T-helper 2 cell treated with Interferon-gamma antibody and Interleukin-4, amounts not matched to agents 5 μg/mL and 100 μg/mL, for 36 hours (primary cell): ENCODE measurements at regions not wholly inside any gene's neighbourhood (a gene's known extent, or its start where the extent isn't known, plus 50 kb on each side); places are given as distances from the start of the nearest gene placed in this dataset.

Experiments used
- DNase-seq: peaks from one replicate; pipeline ENCODE4 v3.0.0; 2021; ENCODE audit warnings: low spot score
- H3K27ac Mint-ChIP-seq: one replicate; pipeline ENCODE4 v1.8.0; 2021; ENCODE audit warnings: mild to moderate bottlenecking, mixed read lengths
- H3K27me3 Mint-ChIP-seq: one replicate; pipeline ENCODE4 v1.8.0; 2021; ENCODE audit warnings: low read depth, mixed read lengths
- H3K36me3 Mint-ChIP-seq: one replicate; pipeline ENCODE4 v1.8.0; 2021; ENCODE audit warnings: low read depth, mixed read lengths
- H3K4me1 Mint-ChIP-seq: one replicate; pipeline ENCODE4 v1.8.0; 2021; ENCODE audit warnings: low read depth, mixed read lengths
- H3K4me3 Mint-ChIP-seq: one replicate; pipeline ENCODE4 v1.8.0; 2022; ENCODE audit warnings: mild to moderate bottlenecking, moderate library complexity, mixed read lengths
- H3K9me3 Mint-ChIP-seq: one replicate; pipeline ENCODE4 v1.8.0; 2021; ENCODE audit warnings: mixed read lengths

DNA sequence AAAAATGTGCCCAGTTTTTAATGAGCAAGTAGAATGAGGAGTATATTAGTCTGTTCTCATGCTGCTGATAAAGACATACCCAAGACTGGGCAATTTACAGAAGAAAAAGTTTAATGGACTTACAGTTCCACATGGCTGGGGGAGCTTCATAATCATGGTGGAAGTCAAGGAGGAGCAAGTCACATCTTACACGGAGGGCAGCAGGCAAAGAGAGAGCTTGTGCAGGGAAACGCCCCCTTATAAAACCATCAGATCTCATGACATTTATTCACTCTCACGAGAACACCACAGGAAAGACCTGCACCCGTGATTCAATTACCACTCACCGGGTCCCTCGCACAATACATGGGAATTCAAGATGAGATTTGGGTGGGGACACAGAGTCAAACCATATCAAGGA lies 111.7 kb upstream of the CNTN6 start:
- H3K4me1 Mint-ChIP-seq, result no peaks in the 10 kb centered on the region
- H3K27ac Mint-ChIP-seq, result no peak overlapping the region
- peaks cover 31% of the 10 kb centered on the region for H3K9me3 Mint-ChIP-seq
- H3K36me3 Mint-ChIP-seq, result no peaks in the 10 kb centered on the region
- no peaks in the 10 kb centered on the region for H3K27me3 Mint-ChIP-seq
- H3K4me3 Mint-ChIP-seq, result no peak overlapping the region
- no peak for DNase-seq

DNA sequence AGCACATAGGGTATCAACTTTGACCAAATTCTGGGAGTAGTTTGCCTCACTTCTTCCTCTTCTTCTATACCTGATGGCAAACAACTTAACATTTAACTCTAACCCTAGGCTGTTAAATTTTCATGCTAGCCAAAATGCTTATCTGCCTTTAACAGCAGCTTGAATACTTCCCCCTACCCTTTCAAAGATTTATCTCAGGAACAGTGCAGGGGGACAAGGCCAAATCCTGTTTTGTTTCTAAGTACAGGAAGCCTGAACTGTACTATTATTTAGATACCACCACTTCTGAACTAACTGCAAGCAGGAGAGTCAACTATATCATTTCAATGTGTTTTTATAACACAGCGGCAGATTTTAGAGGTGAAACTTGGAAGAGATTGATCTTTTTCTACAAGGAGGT lies 104.0 kb upstream of the CNTN6 start:
- Mint-ChIP-seq H3K9me3 (peaks cover 25% of the 10 kb centered on the region), H3K27ac (no peak overlapping the region), H3K27me3 (no peaks in the 10 kb centered on the region), H3K36me3 (no peaks in the 10 kb centered on the region), H3K4me3 (no peak overlapping the region), H3K4me1 (no peaks in the 10 kb centered on the region)
- DNase-seq, result no peak

DNA sequence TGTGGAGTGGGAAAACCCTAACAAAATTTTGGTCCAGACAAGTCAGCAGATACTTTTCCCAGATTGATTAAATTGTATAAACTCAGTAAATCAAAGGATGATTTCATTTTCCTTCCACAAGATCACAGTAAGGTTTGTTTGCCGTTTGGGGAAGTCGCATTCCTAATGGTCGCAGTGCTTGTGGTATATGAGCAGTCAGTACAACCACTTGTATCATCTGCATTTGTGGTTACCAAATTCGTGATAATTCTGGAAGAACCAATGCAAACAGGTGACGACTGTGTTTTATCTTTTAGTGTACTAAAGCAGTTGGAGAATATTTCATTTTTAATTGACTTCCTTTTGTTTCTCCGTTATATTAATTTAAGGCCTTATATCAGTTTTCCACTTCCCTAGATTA lies 100.0 kb upstream of the CNTN6 start:
- peaks cover 17% of the 10 kb centered on the region for H3K9me3 Mint-ChIP-seq
- H3K27ac Mint-ChIP-seq, result no peak overlapping the region
- no peak overlapping the region for H3K4me3 Mint-ChIP-seq
- no peak for DNase-seq
- H3K36me3 Mint-ChIP-seq, result no peaks in the 10 kb centered on the region
- no peaks in the 10 kb centered on the region for H3K4me1 Mint-ChIP-seq
- no peaks in the 10 kb centered on the region for H3K27me3 Mint-ChIP-seq

DNA sequence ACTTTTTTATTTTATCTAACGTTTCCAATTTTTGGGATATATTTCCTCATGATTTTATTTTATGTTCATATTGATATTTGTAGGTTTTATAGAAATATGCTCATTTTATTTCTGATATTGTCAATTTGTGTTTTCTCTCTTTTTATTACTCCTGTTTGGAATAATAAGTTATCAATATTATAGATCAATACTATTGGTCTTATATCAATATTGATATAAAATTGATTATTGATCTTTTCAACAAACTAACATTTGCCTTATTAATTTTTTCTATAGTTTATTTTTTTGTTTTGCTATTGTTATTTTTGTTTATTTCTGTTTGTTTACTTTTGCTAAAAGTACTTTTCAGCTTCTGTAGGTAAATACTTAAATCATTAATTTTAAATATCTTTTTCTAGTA lies 90.8 kb upstream of the CNTN6 start:
- DNase-seq, result no peak
- no peaks in the 10 kb centered on the region for H3K27me3 Mint-ChIP-seq
- H3K9me3 Mint-ChIP-seq, result peaks cover 6% of the 10 kb centered on the region
- no peaks in the 10 kb centered on the region for H3K36me3 Mint-ChIP-seq
- no peak overlapping the region for H3K27ac Mint-ChIP-seq
- H3K4me1 Mint-ChIP-seq, result no peaks in the 10 kb centered on the region
- H3K4me3 Mint-ChIP-seq, result no peak overlapping the region

DNA sequence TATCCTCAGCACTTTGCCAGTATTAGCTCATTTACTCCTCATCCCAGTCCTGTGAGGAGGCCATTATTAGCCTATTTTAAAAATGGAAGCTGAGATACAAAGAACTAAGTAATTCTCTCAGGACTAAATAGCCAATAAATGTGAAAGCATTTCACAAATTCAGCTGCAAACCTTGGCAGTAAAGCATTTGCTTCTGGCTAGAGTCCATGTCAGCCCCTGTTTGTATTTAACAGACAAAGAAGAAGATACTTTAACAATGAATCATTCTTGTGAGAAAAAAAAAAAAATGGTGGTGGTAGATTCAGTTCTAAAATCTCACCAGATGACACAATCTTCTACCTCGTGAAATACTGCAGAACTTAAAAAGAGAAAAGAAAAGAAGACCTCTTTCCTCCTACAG lies 85.0 kb upstream of the CNTN6 start:
- H3K4me1 Mint-ChIP-seq, result no peaks in the 10 kb centered on the region
- no peak overlapping the region for H3K27ac Mint-ChIP-seq
- peaks cover 10% of the 10 kb centered on the region for H3K9me3 Mint-ChIP-seq
- H3K4me3 Mint-ChIP-seq, result no peak overlapping the region
- no peaks in the 10 kb centered on the region for H3K27me3 Mint-ChIP-seq
- no peaks in the 10 kb centered on the region for H3K36me3 Mint-ChIP-seq
- DNase-seq, result no peak

DNA sequence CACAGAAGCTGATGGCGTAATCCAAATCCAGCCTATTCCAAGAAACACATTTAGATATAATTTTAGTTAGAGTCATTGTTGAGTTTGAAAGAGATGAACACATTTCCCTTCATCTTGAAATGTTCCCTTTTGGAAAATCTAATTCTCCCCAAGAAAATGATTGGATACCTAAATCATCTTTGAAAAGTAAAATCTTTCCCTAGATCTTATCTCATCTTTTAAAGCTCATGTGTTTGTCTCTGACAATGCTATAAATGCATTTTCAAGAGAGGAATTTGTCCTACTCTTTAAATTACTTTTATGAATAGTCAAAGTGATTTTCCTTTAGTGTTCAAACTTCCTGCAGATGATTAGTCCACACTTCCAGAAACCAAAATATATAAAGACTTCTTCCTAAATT lies 82.6 kb upstream of the CNTN6 start:
- DNase-seq, result no peak
- H3K9me3 Mint-ChIP-seq, result peaks cover 18% of the 10 kb centered on the region
- H3K4me3 Mint-ChIP-seq, result no peak overlapping the region
- no peaks in the 10 kb centered on the region for H3K36me3 Mint-ChIP-seq
- no peaks in the 10 kb centered on the region for H3K27me3 Mint-ChIP-seq
- H3K27ac Mint-ChIP-seq, result no peak overlapping the region
- H3K4me1 Mint-ChIP-seq, result no peaks in the 10 kb centered on the region

DNA sequence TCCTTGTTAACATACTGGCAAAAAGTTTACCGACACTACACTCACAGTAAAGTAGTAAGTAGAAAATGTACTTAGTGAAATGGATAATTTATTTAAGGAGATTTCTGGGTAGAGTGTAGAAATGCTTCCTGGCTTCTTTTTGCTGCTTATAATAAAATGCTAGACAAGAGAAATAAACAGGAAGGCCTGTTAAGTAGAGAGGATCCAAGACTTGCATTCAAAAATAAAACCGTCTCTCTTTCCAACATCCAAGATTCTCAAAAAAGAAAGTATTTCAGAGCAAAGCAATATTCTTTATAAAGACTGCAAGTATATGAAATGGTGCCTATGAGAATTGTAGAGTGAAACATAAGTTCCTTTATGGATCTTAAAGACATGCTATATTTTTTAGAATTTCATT lies 77.0 kb upstream of the CNTN6 start:
- DNase-seq, result no peak
- H3K4me3 Mint-ChIP-seq, result no peak overlapping the region

DNA sequence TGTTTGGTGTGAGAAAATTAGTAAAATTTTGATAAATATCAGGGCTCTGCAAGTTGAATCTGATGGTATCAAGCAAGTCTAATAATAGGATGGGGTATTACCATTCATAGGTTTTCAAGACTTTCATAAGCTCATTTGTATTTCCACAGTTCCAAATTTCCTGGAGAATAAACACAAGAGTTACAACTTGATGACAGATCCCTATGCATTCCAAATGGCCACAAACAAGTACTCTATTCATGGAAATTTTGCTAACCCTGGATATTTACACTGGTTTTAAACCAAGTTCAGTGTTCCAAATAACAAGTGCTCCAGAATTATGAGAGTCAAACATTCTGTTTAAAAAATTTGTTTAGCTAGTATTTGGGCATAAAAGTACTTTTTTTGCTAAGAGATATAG lies 75.0 kb upstream of the CNTN6 start:
- Mint-ChIP-seq H3K27ac (no peak overlapping the region), H3K4me3 (no peak overlapping the region), H3K4me1 (no peaks in the 10 kb centered on the region), H3K27me3 (no peaks in the 10 kb centered on the region), H3K9me3 (peaks cover 28% of the 10 kb centered on the region), H3K36me3 (no peaks in the 10 kb centered on the region)
- DNase-seq, result no peak

More for the DNA sequence above, 77.0 kb upstream of the CNTN6 start:
- H3K36me3 Mint-ChIP-seq, result no peaks in the 10 kb centered on the region
- H3K27me3 Mint-ChIP-seq, result no peaks in the 10 kb centered on the region
- H3K4me1 Mint-ChIP-seq, result no peaks in the 10 kb centered on the region
- peaks cover 24% of the 10 kb centered on the region for H3K9me3 Mint-ChIP-seq
- H3K27ac Mint-ChIP-seq, result no peak overlapping the region

DNA sequence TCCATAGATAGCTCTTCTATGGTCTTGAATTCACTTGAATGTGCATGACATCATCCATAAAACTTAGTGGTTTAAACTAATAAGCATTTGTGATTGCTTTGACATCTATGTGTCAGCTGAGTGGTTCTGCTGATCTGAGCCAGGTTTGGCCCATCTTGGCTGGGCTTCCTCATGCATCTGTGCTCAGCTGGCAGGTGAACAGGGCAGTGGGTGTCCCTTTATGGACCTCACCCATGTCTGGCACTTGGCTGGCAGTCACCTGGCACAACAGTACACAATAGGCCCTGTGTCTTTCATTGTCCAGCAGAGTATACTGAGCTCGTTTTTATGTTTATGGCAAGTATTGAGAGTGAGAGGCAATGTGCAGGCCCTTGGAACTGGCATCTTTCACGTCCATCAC lies 73.7 kb upstream of the CNTN6 start:
- Mint-ChIP-seq H3K4me3 (no peak overlapping the region), H3K27me3 (no peaks in the 10 kb centered on the region), H3K36me3 (no peaks in the 10 kb centered on the region), H3K4me1 (no peaks in the 10 kb centered on the region), H3K9me3 (peaks cover 23% of the 10 kb centered on the region), H3K27ac (no peak overlapping the region)
- no peak for DNase-seq

DNA sequence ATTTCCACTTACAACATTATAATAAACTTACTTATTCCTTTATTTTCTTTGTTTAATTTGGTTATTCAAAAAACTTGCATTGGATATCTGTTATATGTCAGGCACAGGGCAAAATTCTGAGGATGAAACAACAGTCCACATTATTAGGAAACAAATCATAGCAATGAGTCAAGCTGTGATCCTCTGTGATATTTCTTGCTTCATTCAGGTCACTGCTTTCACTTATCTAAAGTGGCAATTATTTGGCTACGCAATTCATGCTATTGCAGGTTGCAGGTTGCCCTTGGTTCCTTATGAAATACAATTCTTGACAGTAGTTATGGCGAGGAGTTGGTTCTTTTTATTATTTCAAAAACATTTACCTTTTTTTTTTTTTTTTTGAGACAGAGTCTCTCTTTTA lies 66.4 kb upstream of the CNTN6 start:
- H3K4me3 Mint-ChIP-seq, result no peak overlapping the region
- no peaks in the 10 kb centered on the region for H3K27me3 Mint-ChIP-seq
- DNase-seq, result no peak
- no peak overlapping the region for H3K27ac Mint-ChIP-seq
- peaks cover 17% of the 10 kb centered on the region for H3K9me3 Mint-ChIP-seq
- no peaks in the 10 kb centered on the region for H3K36me3 Mint-ChIP-seq
- H3K4me1 Mint-ChIP-seq, result no peaks in the 10 kb centered on the region

DNA sequence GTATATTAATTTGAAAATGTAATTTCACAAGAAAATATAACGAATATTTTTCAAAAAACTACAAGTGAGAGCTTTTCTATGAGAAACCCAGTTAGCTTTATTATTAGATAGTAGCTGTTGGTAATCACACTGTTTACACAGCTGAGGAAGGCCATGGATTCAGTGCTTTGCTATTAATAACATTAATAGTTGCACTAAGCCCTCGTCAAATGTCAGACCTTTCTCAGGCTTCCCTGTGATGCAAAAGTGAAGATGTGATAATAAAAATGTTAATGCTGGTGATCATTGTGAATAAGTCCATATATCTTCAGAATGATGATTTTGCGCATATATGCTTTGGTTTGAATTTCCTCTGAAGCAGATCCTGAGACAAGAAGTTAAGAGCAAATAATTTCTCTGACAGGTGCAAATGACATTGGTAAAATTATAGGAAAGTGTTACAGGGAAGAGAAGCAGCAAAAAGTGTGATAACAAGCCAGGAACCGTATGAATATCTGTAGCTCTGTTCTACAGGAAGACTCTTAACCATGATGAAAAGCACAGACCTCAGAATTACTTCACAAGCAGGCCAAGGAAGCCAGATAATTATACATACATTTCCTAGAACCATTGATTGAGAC lies 56.5 kb upstream of the CNTN6 start:
- H3K4me3 Mint-ChIP-seq, result no peak overlapping the region

DNA sequence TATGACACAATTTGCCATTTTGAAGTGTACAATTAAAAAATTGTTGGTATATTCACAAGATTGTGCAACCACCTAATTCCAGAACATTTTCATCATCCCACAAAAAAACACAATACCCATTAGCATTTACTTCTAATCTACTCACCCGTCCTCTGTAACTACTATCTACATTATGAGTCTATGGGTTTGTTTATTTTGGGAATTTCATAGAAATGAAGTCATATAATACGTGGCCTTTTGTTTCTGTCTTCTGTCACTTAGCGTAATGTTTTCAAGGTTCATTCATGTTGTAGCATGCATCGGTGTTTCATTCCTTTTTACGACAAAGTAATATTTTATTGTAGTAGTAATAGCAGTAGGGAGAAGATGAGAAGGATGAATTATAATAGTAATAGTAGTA lies 55.2 kb upstream of the CNTN6 start:
- DNase-seq, result no peak
- Mint-ChIP-seq H3K4me1 (no peaks in the 10 kb centered on the region), H3K27me3 (no peaks in the 10 kb centered on the region), H3K9me3 (peaks cover 31% of the 10 kb centered on the region), H3K4me3 (no peak overlapping the region), H3K36me3 (no peaks in the 10 kb centered on the region), H3K27ac (no peak overlapping the region)

More for the DNA sequence above, 56.5 kb upstream of the CNTN6 start:
- peaks cover 31% of the 10 kb centered on the region for H3K9me3 Mint-ChIP-seq
- no peaks in the 10 kb centered on the region for H3K4me1 Mint-ChIP-seq
- H3K27me3 Mint-ChIP-seq, result no peaks in the 10 kb centered on the region
- no peak overlapping the region for H3K27ac Mint-ChIP-seq
- H3K36me3 Mint-ChIP-seq, result no peaks in the 10 kb centered on the region
- no peak for DNase-seq
